ENCODE measurements at regions not wholly inside any gene's neighbourhood (a gene's known extent, or its start where the extent isn't known, plus 50 kb on each side); places are given as distances from the start of the nearest gene placed in this dataset.

DNA sequence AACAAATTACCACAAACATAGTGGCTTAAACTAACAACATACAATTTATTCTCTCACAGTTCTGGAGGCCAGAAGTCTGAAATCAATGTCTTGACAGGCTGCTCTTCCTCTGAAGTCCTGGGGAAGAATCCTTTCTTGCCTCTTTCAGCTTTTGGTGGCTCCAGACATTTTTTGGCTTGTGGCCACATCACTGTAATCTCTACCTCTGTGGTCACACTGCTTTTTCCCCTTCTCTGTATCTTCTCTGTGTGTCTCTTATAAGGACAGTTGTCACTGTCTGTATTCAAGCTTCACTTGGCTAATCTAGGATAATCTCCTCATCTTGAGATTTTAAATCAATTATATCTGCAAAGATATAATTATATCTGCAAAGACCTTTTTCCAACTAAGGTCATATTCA lies 80.3 kb upstream of the ABHD2 start:
- TF ChIP-seq, protein P1, sequence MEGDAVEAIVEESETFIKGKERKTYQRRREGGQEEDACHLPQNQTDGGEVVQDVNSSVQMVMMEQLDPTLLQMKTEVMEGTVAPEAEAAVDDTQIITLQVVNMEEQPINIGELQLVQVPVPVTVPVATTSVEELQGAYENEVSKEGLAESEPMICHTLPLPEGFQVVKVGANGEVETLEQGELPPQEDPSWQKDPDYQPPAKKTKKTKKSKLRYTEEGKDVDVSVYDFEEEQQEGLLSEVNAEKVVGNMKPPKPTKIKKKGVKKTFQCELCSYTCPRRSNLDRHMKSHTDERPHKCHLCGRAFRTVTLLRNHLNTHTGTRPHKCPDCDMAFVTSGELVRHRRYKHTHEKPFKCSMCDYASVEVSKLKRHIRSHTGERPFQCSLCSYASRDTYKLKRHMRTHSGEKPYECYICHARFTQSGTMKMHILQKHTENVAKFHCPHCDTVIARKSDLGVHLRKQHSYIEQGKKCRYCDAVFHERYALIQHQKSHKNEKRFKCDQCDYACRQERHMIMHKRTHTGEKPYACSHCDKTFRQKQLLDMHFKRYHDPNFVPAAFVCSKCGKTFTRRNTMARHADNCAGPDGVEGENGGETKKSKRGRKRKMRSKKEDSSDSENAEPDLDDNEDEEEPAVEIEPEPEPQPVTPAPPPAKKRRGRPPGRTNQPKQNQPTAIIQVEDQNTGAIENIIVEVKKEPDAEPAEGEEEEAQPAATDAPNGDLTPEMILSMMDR (IDR thresholded peaks at IDR 0.05), result no peak
- TF ChIP-seq POLR2AphosphoS5 (IDR thresholded peaks at IDR 0.05; ENCODE audit: insufficient read depth in 1 of 2, low read depth in 1 of 2), result no peak
